ENCODE measurements at regions not wholly inside any gene's neighbourhood (a gene's known extent, or its start where the extent isn't known, plus 50 kb on each side); places are given as distances from the start of the nearest gene placed in this dataset.

DNA sequence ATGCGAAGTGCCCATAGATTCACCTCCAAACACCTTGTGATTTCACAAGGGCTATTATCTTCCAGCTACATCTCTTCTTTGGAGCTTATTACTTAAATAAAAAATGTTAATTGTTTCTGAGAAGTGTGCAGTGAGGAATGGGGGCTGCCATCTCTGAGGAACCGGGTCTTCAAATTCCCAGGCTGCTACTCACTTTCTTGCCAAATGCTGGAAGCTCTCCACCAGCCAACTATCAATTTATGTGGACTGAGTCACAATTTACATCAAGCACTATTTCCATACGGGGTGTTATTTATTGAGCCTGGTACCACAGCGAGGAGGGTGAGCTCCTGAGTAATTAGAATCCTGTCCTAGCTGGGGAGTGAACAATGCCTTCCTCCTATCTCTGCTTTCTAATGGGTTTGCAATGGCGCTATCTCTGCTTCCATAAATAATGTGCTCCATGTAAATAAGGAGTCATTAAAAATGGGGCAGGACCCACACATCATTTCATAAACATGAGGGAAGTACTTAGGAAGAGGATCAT lies 898.3 kb downstream of the VRK1 start:
- TF ChIP-seq, protein P1, sequence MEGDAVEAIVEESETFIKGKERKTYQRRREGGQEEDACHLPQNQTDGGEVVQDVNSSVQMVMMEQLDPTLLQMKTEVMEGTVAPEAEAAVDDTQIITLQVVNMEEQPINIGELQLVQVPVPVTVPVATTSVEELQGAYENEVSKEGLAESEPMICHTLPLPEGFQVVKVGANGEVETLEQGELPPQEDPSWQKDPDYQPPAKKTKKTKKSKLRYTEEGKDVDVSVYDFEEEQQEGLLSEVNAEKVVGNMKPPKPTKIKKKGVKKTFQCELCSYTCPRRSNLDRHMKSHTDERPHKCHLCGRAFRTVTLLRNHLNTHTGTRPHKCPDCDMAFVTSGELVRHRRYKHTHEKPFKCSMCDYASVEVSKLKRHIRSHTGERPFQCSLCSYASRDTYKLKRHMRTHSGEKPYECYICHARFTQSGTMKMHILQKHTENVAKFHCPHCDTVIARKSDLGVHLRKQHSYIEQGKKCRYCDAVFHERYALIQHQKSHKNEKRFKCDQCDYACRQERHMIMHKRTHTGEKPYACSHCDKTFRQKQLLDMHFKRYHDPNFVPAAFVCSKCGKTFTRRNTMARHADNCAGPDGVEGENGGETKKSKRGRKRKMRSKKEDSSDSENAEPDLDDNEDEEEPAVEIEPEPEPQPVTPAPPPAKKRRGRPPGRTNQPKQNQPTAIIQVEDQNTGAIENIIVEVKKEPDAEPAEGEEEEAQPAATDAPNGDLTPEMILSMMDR (conservative IDR thresholded peaks at IDR 0.05; ENCODE audit: low read depth, low read length) = no peak
- TF ChIP-seq POLR2A (IDR thresholded peaks at IDR 0.05; ENCODE audit: low read depth, low read length) (no peak), RAD21 (IDR thresholded peaks at IDR 0.05; ENCODE audit: low read length) (no peak), CEBPB (IDR thresholded peaks at IDR 0.05; ENCODE audit: low read depth, low read length) (no peak), RFX5 (IDR thresholded peaks at IDR 0.05; ENCODE audit: low read depth, low read length) (no peak), MAZ (IDR thresholded peaks at IDR 0.05; ENCODE audit: borderline replicate concordance, low read depth, low read length) (no peak), CHD1 (IDR thresholded peaks at IDR 0.05; ENCODE audit: low read depth, low read length) (no peak)
- TF ChIP-seq, protein P2, sequence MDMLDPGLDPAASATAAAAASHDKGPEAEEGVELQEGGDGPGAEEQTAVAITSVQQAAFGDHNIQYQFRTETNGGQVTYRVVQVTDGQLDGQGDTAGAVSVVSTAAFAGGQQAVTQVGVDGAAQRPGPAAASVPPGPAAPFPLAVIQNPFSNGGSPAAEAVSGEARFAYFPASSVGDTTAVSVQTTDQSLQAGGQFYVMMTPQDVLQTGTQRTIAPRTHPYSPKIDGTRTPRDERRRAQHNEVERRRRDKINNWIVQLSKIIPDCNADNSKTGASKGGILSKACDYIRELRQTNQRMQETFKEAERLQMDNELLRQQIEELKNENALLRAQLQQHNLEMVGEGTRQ (IDR thresholded peaks at IDR 0.05; ENCODE audit: low read depth, low read length) = no peak

Data from IMR-90 (cell line).